Left lung (tissue), 4 donors: ENCODE measurements at regions not wholly inside any gene's neighbourhood (a gene's known extent, or its start where the extent isn't known, plus 50 kb on each side); places are given as distances from the start of the nearest gene placed in this dataset.

Experiments
- ATAC-seq: fragments of 200-7000 bp; cut with Tn5 transposase; one replicate; pipeline ENCODE4 v1.9.1; 2020; ENCODE audit warnings: moderate library complexity
- DNase-seq, 4 donors: peaks; one replicate each; pipeline ENCODE4 v3.0.0-alpha.2; 2013 to 2020
- H3K27ac ChIP-seq, 2 donors: fragments of 200-600 bp; sonication (generic) in 1 of 2; one replicate each; pipeline versions ENCODE4 v1.5.0 to v1.8.0; 2020 to 2021
- H3K27me3 ChIP-seq, 2 donors: fragments of 200-600 bp; sonication (generic) in 1 of 2; one replicate each; pipeline versions ENCODE4 v1.5.0 to v1.8.0; 2020 to 2021
- H3K36me3 ChIP-seq, 2 donors: fragments of 200-600 bp; sonication (generic) in 1 of 2; one replicate each; pipeline versions ENCODE4 v1.5.0 to v1.8.0; 2020 to 2021
- H3K4me1 ChIP-seq, 2 donors: fragments of 200-600 bp; one replicate each; pipeline ENCODE4 v1.8.0; 2021
- H3K4me3 ChIP-seq, 2 donors: fragments of 200-600 bp; sonication (generic) in 1 of 2; one replicate each; pipeline versions ENCODE4 v1.5.0 to v1.8.0; 2020 to 2021; ENCODE audit warnings: mild to moderate bottlenecking in 1 of 2
- H3K9me3 ChIP-seq, 2 donors: fragments of 200-600 bp; sonication (generic) in 1 of 2; one replicate each; pipeline versions ENCODE4 v1.5.0 to v1.8.0; 2020 to 2021
- CTCF ChIP-seq, 2 donors: fragments of 200-600 bp; sonication (generic) in 1 of 2; IDR thresholded peaks; one replicate each; pipeline versions ENCODE4 v1.5.0 to v1.8.0; 2021; ENCODE audit warnings: antibody characterized with exemption in 2 of 2
- intact Hi-C, 2 donors: fragments of 100-400 bp; cut with DNase I; formaldehyde crosslinking; loops; one replicate each; pipeline versions ENCODE4 v1.11.2 to v1.14.2; 2022
- donor health status: DM: no; HTN: yes; CAD: no.
- donor health status: DM: no; HTN: no; CAD: no.

DNA sequence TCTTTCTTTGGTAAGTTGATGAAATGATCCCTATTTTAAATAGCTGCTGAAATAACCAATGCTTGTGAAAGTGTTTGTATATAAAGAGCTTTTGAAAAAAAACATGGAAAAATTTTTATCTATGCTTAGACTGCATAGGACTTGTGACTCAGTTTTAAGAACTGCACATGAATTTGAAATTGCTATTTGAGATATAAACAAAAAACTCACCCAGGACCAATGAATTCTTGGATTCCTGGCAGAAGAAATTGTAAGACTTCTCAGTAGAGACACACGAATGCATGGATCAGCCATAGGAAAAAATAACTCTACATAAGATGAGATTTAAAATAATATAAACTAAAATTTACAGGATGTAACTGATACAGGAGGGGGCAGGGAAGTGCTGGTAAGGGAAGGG, 278.8 kb upstream of the SORCS1 start:
- no peaks in the 10 kb centered on the region for H3K27me3 ChIP-seq

GRCh38 chr10:107442035-107442505, 277.6 kb upstream of the SORCS1 start:
- Histone ChIP-seq H3K4me3 (no peak overlapping the region), H3K36me3 (no peaks in the 10 kb centered on the region), H3K27me3 (no peaks in the 10 kb centered on the region), H3K4me1 (no peaks in the 10 kb centered on the region), H3K9me3 (peaks cover 0 to 7% of the 10 kb centered on the region in 2 donors), H3K27ac (no peak overlapping the region)
- ATAC-seq (no peak), DNase-seq (no peak)
- intact Hi-C loops, result no loop called here
- no peak for TF ChIP-seq CTCF (IDR thresholded peaks at IDR 0.05)

More for the DNA sequence above, 278.8 kb upstream of the SORCS1 start:
- H3K27ac ChIP-seq, result no peak overlapping the region
- no peak for TF ChIP-seq CTCF (IDR thresholded peaks at IDR 0.05)
- intact Hi-C loops, result no loop called here
- DNase-seq (no peak), ATAC-seq (no peak)
- H3K9me3 ChIP-seq, result peaks cover 0 to 7% of the 10 kb centered on the region in 2 donors
- no peak overlapping the region for H3K4me3 ChIP-seq
- no peaks in the 10 kb centered on the region for H3K36me3 ChIP-seq
- no peaks in the 10 kb centered on the region for H3K4me1 ChIP-seq

- H3K36me3 ChIP-seq, result no peaks in the 10 kb centered on the region
- H3K4me3 ChIP-seq, result no peak overlapping the region
- H3K4me1 ChIP-seq, result no peaks in the 10 kb centered on the region
- intact Hi-C loops, result no loop called here
- no peak for TF ChIP-seq CTCF (IDR thresholded peaks at IDR 0.05)
- no peak for ATAC-seq
- H3K27me3 ChIP-seq, result no peaks in the 10 kb centered on the region
- H3K9me3 ChIP-seq, result peaks cover 0 to 7% of the 10 kb centered on the region in 2 donors
- no peak for DNase-seq
- no peak overlapping the region for H3K27ac ChIP-seq
These were observed 276.2 kb upstream of the SORCS1 start for GRCh38 chr10:107440741-107441140.

DNA sequence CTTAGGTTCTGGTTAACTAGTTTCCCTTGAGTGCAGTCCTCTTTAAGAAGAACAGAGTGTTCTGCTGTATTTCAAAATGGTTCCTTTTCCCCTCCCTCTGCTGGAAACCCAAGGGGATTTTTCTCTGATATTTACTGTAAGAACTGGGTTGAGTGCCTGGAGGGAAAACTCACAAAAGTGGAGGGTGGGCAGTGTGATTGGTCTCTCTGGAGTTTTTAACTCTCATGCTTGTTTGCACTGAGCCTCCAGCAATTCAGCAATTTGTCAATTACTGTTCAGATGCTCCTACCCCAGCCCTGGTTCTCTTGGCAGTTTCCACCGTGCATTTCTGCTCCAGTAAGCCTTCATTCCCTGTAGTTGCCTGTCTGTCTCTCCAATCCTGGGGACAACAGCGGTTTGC, 273.4 kb upstream of the SORCS1 start:
- H3K27ac ChIP-seq, result no peak overlapping the region
- ATAC-seq (no peak), DNase-seq (no peak)
- intact Hi-C loops, result no loop called here
- H3K4me1 ChIP-seq, result no peaks in the 10 kb centered on the region
- no peaks in the 10 kb centered on the region for H3K36me3 ChIP-seq
- H3K4me3 ChIP-seq, result no peak overlapping the region
- peaks cover 0 to 7% of the 10 kb centered on the region in 2 donors for H3K9me3 ChIP-seq
- no peak for TF ChIP-seq CTCF (IDR thresholded peaks at IDR 0.05)
- no peaks in the 10 kb centered on the region for H3K27me3 ChIP-seq

DNA sequence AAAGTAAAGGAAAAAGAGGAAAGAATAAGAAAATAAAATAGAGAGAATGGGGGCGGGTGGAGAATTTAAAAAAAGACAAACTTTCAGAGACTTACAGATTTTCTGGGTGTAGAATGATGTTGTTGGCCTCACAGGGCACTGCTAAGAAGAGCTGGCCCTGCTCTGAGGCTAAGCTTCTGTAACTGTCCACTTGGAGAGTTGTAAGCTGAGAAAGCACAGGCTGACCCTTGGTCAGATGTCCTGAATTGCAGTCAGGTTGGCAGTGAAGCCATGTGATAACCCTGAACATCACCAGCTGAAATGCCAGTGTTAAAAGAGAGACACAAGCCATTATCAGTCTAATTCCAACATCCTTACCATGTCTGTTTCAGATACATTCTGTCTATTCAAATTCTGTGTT, 272.1 kb upstream of the SORCS1 start:
- Histone ChIP-seq H3K27me3 (no peaks in the 10 kb centered on the region), H3K4me3 (no peak overlapping the region), H3K36me3 (no peaks in the 10 kb centered on the region), H3K27ac (no peak overlapping the region), H3K4me1 (no peaks in the 10 kb centered on the region), H3K9me3 (peaks cover 0 to 7% of the 10 kb centered on the region in 2 donors)
- intact Hi-C loops, result no loop called here
- no peak for DNase-seq
- ATAC-seq, result no peak
- no peak for TF ChIP-seq CTCF (IDR thresholded peaks at IDR 0.05)
